ENCODE measurements at regions not wholly inside any gene's neighbourhood (a gene's known extent, or its start where the extent isn't known, plus 50 kb on each side); places are given as distances from the start of the nearest gene placed in this dataset.

- TF ChIP-seq CTCF (IDR thresholded peaks at IDR 0.05) (no peak), POLR2AphosphoS5 (IDR thresholded peaks at IDR 0.05) (no peak), POLR2A (IDR thresholded peaks at IDR 0.05) (no peak), EP300 (IDR thresholded peaks at IDR 0.05) (no peak)
Observed at GRCh38 chr18:37872562-37872961, 307.0 kb upstream of the CELF4 start.
